Keratinocyte (primary cell): ENCODE measurements at regions not wholly inside any gene's neighbourhood (a gene's known extent, or its start where the extent isn't known, plus 50 kb on each side); places are given as distances from the start of the nearest gene placed in this dataset.

Experiments
- EZH2 ChIP-seq: IDR thresholded peaks from one replicate; pipeline ENCODE4 v1.6.1; 2012; ENCODE audit warnings: inconsistent platforms, mild to moderate bottlenecking, low read length, moderate library complexity
- TF ChIP-seq, protein P1 (sequence below), 3 experiments: IDR thresholded peaks in 1 of 3; conservative IDR thresholded peaks in 1 of 3; optimal IDR thresholded peaks in 1 of 3; 2 replicates in 2 of 3; 3 replicates in 1 of 3; pipeline versions ENCODE3 to v1.5.1; 2011; ENCODE audit warnings: low read length in 3 of 3, mild to moderate bottlenecking in 3 of 3, moderate library complexity in 2 of 3, control low read depth in 1 of 3, inconsistent platforms in 1 of 3; ENCODE audit not compliant: insufficient read depth in 2 of 3; ENCODE audit errors: extremely low read depth in 1 of 3

DNA sequence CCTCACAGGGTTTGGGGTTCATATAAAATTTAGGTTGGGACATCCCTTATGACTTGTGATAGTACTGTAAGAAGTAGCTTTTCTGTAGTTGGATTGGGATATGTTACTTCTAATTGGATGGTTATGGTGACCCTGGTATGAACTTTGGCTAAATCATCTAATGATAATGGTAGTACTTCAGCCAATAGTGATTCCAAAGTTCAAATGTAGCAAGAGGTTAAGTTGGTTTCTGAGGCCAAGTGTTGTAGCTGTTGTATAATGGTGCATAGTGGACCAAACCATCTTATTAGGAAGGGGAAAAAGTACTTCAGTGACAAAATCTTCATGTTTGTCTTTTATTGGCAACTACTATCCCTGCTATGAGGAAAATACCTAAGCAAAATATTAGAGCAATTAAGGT lies 542.1 kb upstream of the IGFBP3 start:
- TF ChIP-seq EZH2: no peak
- TF ChIP-seq, protein P1, sequence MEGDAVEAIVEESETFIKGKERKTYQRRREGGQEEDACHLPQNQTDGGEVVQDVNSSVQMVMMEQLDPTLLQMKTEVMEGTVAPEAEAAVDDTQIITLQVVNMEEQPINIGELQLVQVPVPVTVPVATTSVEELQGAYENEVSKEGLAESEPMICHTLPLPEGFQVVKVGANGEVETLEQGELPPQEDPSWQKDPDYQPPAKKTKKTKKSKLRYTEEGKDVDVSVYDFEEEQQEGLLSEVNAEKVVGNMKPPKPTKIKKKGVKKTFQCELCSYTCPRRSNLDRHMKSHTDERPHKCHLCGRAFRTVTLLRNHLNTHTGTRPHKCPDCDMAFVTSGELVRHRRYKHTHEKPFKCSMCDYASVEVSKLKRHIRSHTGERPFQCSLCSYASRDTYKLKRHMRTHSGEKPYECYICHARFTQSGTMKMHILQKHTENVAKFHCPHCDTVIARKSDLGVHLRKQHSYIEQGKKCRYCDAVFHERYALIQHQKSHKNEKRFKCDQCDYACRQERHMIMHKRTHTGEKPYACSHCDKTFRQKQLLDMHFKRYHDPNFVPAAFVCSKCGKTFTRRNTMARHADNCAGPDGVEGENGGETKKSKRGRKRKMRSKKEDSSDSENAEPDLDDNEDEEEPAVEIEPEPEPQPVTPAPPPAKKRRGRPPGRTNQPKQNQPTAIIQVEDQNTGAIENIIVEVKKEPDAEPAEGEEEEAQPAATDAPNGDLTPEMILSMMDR (optimal IDR thresholded peaks at IDR 0.05 in 1 of 3, IDR thresholded peaks at IDR 0.05 in 1 of 3, conservative IDR thresholded peaks at IDR 0.05 in 1 of 3; ENCODE audit: extremely low read depth in 1 of 3, insufficient read depth in 2 of 3, low read length in 3 of 3): no peak
